ENCODE measurements at regions not wholly inside any gene's neighbourhood (a gene's known extent, or its start where the extent isn't known, plus 50 kb on each side); places are given as distances from the start of the nearest gene placed in this dataset.

DNA sequence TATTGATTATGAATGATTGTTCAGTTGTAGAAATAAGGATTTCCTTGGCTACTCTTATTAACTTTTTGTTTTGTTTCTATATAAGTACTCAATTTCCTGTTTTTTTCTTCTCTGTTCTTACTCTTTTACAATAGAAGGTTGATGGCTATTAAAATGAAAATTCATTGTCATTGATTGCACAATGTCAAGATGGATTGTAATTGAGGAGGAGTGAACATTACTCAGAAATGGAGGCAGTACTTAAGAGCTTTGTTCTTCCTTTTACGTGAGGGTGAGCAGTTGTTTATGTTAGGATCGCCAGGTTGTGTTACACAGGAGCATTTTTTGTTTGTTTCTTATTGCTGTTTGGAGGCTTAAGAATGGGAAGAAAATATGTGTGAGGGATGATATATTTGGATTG is 2062.4 kb downstream of the ARAP2 start:
- Mint-ChIP-seq H3K9me3 (no peaks in the 10 kb centered on the region), H3K4me3 (peak overlapping the region; percentile 70), H3K27ac (peak overlapping the region; percentile 90), H3K27me3 (ENCODE audit: insufficient read depth) (no peaks in the 10 kb centered on the region), H3K4me1 (ENCODE audit: low read depth) (peaks cover 69% of the 10 kb centered on the region), H3K36me3 (ENCODE audit: low read depth) (peaks cover 5% of the 10 kb centered on the region; the same call in 1 of the 2 replicates)
- TF ChIP-seq, protein P1, sequence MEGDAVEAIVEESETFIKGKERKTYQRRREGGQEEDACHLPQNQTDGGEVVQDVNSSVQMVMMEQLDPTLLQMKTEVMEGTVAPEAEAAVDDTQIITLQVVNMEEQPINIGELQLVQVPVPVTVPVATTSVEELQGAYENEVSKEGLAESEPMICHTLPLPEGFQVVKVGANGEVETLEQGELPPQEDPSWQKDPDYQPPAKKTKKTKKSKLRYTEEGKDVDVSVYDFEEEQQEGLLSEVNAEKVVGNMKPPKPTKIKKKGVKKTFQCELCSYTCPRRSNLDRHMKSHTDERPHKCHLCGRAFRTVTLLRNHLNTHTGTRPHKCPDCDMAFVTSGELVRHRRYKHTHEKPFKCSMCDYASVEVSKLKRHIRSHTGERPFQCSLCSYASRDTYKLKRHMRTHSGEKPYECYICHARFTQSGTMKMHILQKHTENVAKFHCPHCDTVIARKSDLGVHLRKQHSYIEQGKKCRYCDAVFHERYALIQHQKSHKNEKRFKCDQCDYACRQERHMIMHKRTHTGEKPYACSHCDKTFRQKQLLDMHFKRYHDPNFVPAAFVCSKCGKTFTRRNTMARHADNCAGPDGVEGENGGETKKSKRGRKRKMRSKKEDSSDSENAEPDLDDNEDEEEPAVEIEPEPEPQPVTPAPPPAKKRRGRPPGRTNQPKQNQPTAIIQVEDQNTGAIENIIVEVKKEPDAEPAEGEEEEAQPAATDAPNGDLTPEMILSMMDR (IDR thresholded peaks at IDR 0.05) = no peak
- DNase-seq = peak; percentile 52

DNA sequence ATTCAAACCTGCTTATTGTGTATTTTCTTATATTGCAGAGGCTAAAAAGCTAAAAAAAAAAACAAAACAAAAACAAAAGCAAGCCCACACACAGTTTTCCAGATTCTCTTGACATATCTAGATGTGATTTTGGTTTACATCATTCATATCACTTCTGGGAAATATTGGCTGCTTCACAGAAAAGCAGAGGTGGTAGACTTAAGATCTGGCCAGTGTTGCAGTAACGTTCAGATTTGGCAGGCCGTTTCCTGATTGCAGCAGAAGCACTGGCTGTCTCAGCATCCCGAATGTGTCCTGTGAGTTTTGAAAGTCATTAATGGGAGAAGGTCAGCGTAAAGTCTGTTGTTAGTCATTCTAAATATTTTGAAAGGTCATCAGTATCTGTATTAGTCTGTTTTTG is 2062.0 kb downstream of the ARAP2 start:
- peak; percentile 10 for DNase-seq
- Mint-ChIP-seq H3K27ac (peak overlapping the region; percentile 90), H3K4me3 (peak overlapping the region; percentile 70), H3K4me1 (ENCODE audit: low read depth) (peaks cover 69% of the 10 kb centered on the region), H3K27me3 (ENCODE audit: insufficient read depth) (no peaks in the 10 kb centered on the region), H3K9me3 (no peaks in the 10 kb centered on the region), H3K36me3 (ENCODE audit: low read depth) (peaks cover 1% of the 10 kb centered on the region; the same call in 1 of the 2 replicates)
- TF ChIP-seq, protein P1 (IDR thresholded peaks at IDR 0.05) = no peak

DNA sequence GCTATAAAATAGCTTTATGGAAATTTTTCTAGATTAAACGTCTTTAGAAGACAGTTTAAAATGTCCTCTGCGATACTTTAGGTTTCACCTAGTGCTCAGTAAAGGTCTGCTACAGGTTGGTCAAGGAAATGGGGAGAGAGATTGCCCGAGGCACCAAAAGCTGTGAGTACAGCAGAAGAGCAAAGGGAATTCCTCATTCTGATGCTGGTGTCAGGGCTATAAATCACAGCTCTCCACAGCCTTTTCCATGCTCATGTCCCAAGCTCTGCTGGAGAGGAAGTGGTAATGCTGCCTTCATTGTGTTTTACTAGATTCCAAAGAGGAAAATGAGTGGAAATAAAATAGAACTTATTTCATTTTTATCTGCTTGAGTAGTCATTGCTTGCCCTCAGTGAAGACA is 2060.4 kb downstream of the ARAP2 start:
- H3K36me3 Mint-ChIP-seq (ENCODE audit: low read depth) = no peaks in the 10 kb centered on the region; the same call in 1 of the 2 replicates
- H3K4me3 Mint-ChIP-seq = no peak overlapping the region
- H3K27me3 Mint-ChIP-seq (ENCODE audit: insufficient read depth) = no peaks in the 10 kb centered on the region
- TF ChIP-seq, protein P1 (IDR thresholded peaks at IDR 0.05) = no peak
- H3K4me1 Mint-ChIP-seq (ENCODE audit: low read depth) = peaks cover 60% of the 10 kb centered on the region
- no peak overlapping the region for H3K27ac Mint-ChIP-seq
- peak; percentile 18 for DNase-seq
- H3K9me3 Mint-ChIP-seq = no peaks in the 10 kb centered on the region

DNA sequence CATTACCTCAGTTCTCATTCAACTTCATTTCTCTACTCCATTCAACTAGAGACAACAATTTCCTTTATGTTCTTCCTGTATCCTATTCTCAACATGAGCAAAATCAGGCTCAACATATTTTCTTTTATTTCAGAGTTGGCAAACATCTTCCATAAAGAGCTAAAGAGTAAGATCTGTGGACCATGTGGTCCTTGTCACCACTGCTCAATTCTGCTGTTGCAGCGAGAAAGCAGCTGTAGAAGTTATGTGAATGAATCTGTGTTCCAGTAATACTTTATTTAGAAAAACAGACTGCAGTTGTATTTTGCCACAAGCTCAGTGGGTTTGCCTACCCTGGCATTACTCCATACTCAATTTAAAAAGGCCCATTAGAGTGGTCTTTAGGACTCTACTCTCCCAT is 2057.3 kb downstream of the ARAP2 start:
- Mint-ChIP-seq H3K27me3 (ENCODE audit: insufficient read depth) (no peaks in the 10 kb centered on the region), H3K27ac (no peak overlapping the region)
- no peak for DNase-seq

DNA sequence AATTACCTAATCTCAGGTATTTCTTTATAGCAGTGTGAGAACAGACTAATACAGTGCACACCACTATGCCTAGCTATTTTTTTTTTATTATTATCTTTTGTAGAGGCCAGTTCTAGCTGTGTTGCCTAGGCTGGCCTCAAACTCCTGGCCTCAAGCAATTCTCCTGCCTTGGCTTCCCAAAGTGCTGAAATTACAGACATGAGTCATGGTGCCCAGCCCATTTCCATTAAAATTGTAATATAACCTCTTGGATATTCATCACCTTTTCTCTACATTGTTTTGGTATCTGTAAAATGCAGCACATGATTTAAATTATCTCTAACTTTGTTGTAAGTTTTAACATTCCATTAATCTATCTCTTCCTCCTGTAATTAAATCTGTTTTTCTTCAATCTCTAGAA is 2052.9 kb downstream of the ARAP2 start:
- no peak for DNase-seq
- Mint-ChIP-seq H3K27me3 (ENCODE audit: insufficient read depth) (no peaks in the 10 kb centered on the region), H3K27ac (no peak overlapping the region), H3K36me3 (ENCODE audit: low read depth) (no peaks in the 10 kb centered on the region; the same call in 1 of the 2 replicates), H3K4me3 (no peak overlapping the region), H3K9me3 (no peaks in the 10 kb centered on the region), H3K4me1 (ENCODE audit: low read depth) (peaks cover 31% of the 10 kb centered on the region)
- TF ChIP-seq, protein P1 (IDR thresholded peaks at IDR 0.05) = no peak

More for the DNA sequence above, 2057.3 kb downstream of the ARAP2 start:
- TF ChIP-seq, protein P1 (IDR thresholded peaks at IDR 0.05) = no peak
- Mint-ChIP-seq H3K4me1 (ENCODE audit: low read depth) (peaks cover 49% of the 10 kb centered on the region), H3K4me3 (no peak overlapping the region), H3K9me3 (no peaks in the 10 kb centered on the region), H3K36me3 (ENCODE audit: low read depth) (no peaks in the 10 kb centered on the region; the same call in 1 of the 2 replicates)

All from HFFc6 (cell line).